Sigmoid colon (tissue), 4 donors: ENCODE measurements at regions not wholly inside any gene's neighbourhood (a gene's known extent, or its start where the extent isn't known, plus 50 kb on each side); places are given as distances from the start of the nearest gene placed in this dataset.

Experiments used
- CTCF ChIP-seq, 4 experiments: fragments of 450-650 bp in 3 of 4; fragments of 200-600 bp in 1 of 4; IDR thresholded peaks; one replicate each; pipeline ENCODE4 v1.5.1; 2016 to 2019; ENCODE audit warnings: antibody characterized with exemption in 4 of 4, mild to moderate bottlenecking in 3 of 4, moderate library complexity in 2 of 4
- POLR2AphosphoS5 ChIP-seq, 4 donors: sonication (generic); formaldehyde crosslinking; IDR thresholded peaks; one replicate each; pipeline ENCODE4 v1.6.1; 2017; ENCODE audit warnings: antibody characterized with exemption in 4 of 4

- TF ChIP-seq CTCF (IDR thresholded peaks at IDR 0.05) (no peak), POLR2AphosphoS5 (IDR thresholded peaks at IDR 0.05) (no peak)
These were observed 1850.9 kb upstream of the LRRTM1 start for GRCh38 chr2:82155469-82155868.
